Suprapubic skin (tissue), 4 donors: ENCODE measurements at regions not wholly inside any gene's neighbourhood (a gene's known extent, or its start where the extent isn't known, plus 50 kb on each side); places are given as distances from the start of the nearest gene placed in this dataset.

Experiments used
- CTCF ChIP-seq, 2 donors: fragments of 200-600 bp in 1 of 2; fragments of 450-650 bp in 1 of 2; sonication (generic) in 1 of 2; IDR thresholded peaks; one replicate each; pipeline ENCODE4 v1.5.1; 2016 to 2019; ENCODE audit warnings: antibody characterized with exemption in 2 of 2, mild to moderate bottlenecking in 1 of 2, moderate library complexity in 1 of 2
- POLR2A ChIP-seq, 2 donors: fragments of 450-650 bp; IDR thresholded peaks; one replicate each; pipeline ENCODE4 v1.6.1; 2017; ENCODE audit warnings: antibody characterized with exemption in 2 of 2, mild to moderate bottlenecking in 2 of 2, moderate library complexity in 2 of 2
- POLR2AphosphoS5 ChIP-seq, 3 donors: sonication (generic); formaldehyde crosslinking; IDR thresholded peaks; one replicate each; pipeline ENCODE4 v1.6.1; 2017; ENCODE audit warnings: antibody characterized with exemption in 3 of 3

GRCh38 chr6:48826152-48826515 is 636.9 kb downstream of the MMUT start:
- TF ChIP-seq CTCF (IDR thresholded peaks at IDR 0.05) = no peak
- no peak for TF ChIP-seq POLR2AphosphoS5 (IDR thresholded peaks at IDR 0.05)
- no peak for TF ChIP-seq POLR2A (IDR thresholded peaks at IDR 0.05)
